ENCODE measurements at regions not wholly inside any gene's neighbourhood (a gene's known extent, or its start where the extent isn't known, plus 50 kb on each side); places are given as distances from the start of the nearest gene placed in this dataset.

- Histone ChIP-seq H3K36me3 (replicated peaks in 1 of 2; ENCODE audit: insufficient read depth in 1 of 2, low read depth in 2 of 2) (no peaks in the 10 kb centered on the region), H3K4me1 (no peaks in the 10 kb centered on the region), H3K27me3 (no peaks in the 10 kb centered on the region), H3K9me3 (no peaks in the 10 kb centered on the region), H3K4me3 (no peak overlapping the region), H3K27ac (no peak overlapping the region)
- ATAC-seq, result no peak
- DNase-seq, result no peak
- intact Hi-C loops (cut with DNase I), result no loop called here
- no peak for TF ChIP-seq CTCF (IDR thresholded peaks at IDR 0.05)
- TF ChIP-seq POLR2A (IDR thresholded peaks at IDR 0.05), result no peak
- WGBS, 2 donors, result 51 to 63% methylated on average over 2 of the region's 2 CpGs
Observed at GRCh38 chr7:80040335-80040734, 94.3 kb upstream of the GNAI1 start.

GRCh38 chr7:80039251-80039884 lies 95.3 kb upstream of the GNAI1 start:
- intact Hi-C loops (cut with DNase I), result no loop called here
- 71% methylated on average over 5 of the region's 5 CpGs for WGBS, 2 donors
- DNase-seq, result no peak
- no peak for ATAC-seq
- H3K27me3 ChIP-seq, result no peaks in the 10 kb centered on the region
- TF ChIP-seq CTCF (IDR thresholded peaks at IDR 0.05), result no peak
- TF ChIP-seq POLR2A (IDR thresholded peaks at IDR 0.05), result no peak
- no peaks in the 10 kb centered on the region for H3K36me3 ChIP-seq (replicated peaks in 1 of 2; ENCODE audit: insufficient read depth in 1 of 2, low read depth in 2 of 2)
- H3K27ac ChIP-seq, result no peak overlapping the region
- H3K4me1 ChIP-seq, result no peaks in the 10 kb centered on the region
- no peaks in the 10 kb centered on the region for H3K9me3 ChIP-seq
- no peak overlapping the region for H3K4me3 ChIP-seq

- H3K9me3 ChIP-seq, result no peaks in the 10 kb centered on the region
- H3K27ac ChIP-seq, result no peak overlapping the region
- no peaks in the 10 kb centered on the region for H3K36me3 ChIP-seq (replicated peaks in 1 of 2; ENCODE audit: insufficient read depth in 1 of 2, low read depth in 2 of 2)
- no peak for DNase-seq
- WGBS, 2 donors, result 34 to 46% methylated on average over 2 of the region's 2 CpGs
- H3K27me3 ChIP-seq, result no peaks in the 10 kb centered on the region
- TF ChIP-seq POLR2A (IDR thresholded peaks at IDR 0.05) (no peak), CTCF (IDR thresholded peaks at IDR 0.05) (no peak)
- no peak for ATAC-seq
- no peak overlapping the region for H3K4me3 ChIP-seq
- H3K4me1 ChIP-seq, result no peaks in the 10 kb centered on the region
- intact Hi-C loops (cut with DNase I), result no loop called here
Observed at GRCh38 chr7:80037689-80038088, 96.9 kb upstream of the GNAI1 start.

GRCh38 chr7:80036107-80036506 lies 98.5 kb upstream of the GNAI1 start:
- no peaks in the 10 kb centered on the region for H3K9me3 ChIP-seq
- intact Hi-C loops (cut with DNase I), result no loop called here
- H3K27me3 ChIP-seq, result no peaks in the 10 kb centered on the region
- H3K4me1 ChIP-seq, result no peaks in the 10 kb centered on the region
- DNase-seq (no peak), ATAC-seq (no peak)
- H3K36me3 ChIP-seq (replicated peaks in 1 of 2; ENCODE audit: insufficient read depth in 1 of 2, low read depth in 2 of 2), result no peaks in the 10 kb centered on the region
- no peak overlapping the region for H3K4me3 ChIP-seq
- TF ChIP-seq CTCF (IDR thresholded peaks at IDR 0.05), result no peak
- no peak for TF ChIP-seq POLR2A (IDR thresholded peaks at IDR 0.05)
- no peak overlapping the region for H3K27ac ChIP-seq
- WGBS, 2 donors, result 38 to 44% methylated on average over 2 of the region's 2 CpGs

- H3K4me1 ChIP-seq, result no peaks in the 10 kb centered on the region
- intact Hi-C loops (cut with DNase I), result no loop called here
- no peaks in the 10 kb centered on the region for H3K27me3 ChIP-seq
- no peaks in the 10 kb centered on the region for H3K36me3 ChIP-seq (replicated peaks in 1 of 2; ENCODE audit: insufficient read depth in 1 of 2, low read depth in 2 of 2)
- ATAC-seq, result no peak
- H3K9me3 ChIP-seq, result no peaks in the 10 kb centered on the region
- no peak overlapping the region for H3K4me3 ChIP-seq
- TF ChIP-seq CTCF (IDR thresholded peaks at IDR 0.05) (no peak), POLR2A (IDR thresholded peaks at IDR 0.05) (no peak)
- H3K27ac ChIP-seq, result no peak overlapping the region
- no peak for DNase-seq
- 35 to 51% methylated on average over 3 of the region's 3 CpGs for WGBS, 2 donors
Observed at GRCh38 chr7:80028717-80029116, 105.9 kb upstream of the GNAI1 start.
